HFF-Myc (cell line): ENCODE measurements at regions not wholly inside any gene's neighbourhood (a gene's known extent, or its start where the extent isn't known, plus 50 kb on each side); places are given as distances from the start of the nearest gene placed in this dataset.

Experiments
- DNase-seq: peaks from one replicate; pipeline ENCODE4 v3.0.0-alpha.2; 2011; ENCODE audit warnings: low read depth; ENCODE audit errors: extremely low read depth
- H3K4me3 ChIP-seq: replicated peaks from 2 replicates; pipeline ENCODE4 v1.5.1; 2011; ENCODE audit warnings: low read depth, mild to moderate bottlenecking, control low read depth, low read length
- TF ChIP-seq, protein P1 (sequence below): IDR thresholded peaks from 2 replicates; pipeline ENCODE4 v1.5.1; 2012; ENCODE audit warnings: mild to moderate bottlenecking, low read depth, low read length, control low read depth; ENCODE audit errors: missing control alignments

DNA sequence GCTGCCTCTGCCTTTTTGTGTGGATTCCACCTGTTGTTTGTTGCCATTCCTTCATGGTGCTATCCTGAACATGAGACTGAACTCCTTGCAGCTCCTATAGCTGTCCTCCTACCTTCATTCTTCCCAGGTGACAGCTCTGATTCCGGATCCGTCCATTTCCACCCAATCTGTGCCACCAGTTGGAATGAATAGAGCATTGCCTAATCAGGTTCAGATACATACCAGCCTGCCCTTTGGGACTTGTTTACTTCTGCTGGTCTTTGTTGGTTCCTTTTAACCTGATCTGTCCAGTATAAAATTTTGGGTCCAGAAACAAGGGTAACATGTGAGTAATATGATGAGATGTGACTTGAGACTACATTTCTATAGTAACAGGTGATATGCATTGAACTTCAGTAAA lies 136.3 kb upstream of the IGF1 start:
- TF ChIP-seq, protein P1, sequence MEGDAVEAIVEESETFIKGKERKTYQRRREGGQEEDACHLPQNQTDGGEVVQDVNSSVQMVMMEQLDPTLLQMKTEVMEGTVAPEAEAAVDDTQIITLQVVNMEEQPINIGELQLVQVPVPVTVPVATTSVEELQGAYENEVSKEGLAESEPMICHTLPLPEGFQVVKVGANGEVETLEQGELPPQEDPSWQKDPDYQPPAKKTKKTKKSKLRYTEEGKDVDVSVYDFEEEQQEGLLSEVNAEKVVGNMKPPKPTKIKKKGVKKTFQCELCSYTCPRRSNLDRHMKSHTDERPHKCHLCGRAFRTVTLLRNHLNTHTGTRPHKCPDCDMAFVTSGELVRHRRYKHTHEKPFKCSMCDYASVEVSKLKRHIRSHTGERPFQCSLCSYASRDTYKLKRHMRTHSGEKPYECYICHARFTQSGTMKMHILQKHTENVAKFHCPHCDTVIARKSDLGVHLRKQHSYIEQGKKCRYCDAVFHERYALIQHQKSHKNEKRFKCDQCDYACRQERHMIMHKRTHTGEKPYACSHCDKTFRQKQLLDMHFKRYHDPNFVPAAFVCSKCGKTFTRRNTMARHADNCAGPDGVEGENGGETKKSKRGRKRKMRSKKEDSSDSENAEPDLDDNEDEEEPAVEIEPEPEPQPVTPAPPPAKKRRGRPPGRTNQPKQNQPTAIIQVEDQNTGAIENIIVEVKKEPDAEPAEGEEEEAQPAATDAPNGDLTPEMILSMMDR, result no peak
- no peak overlapping the region for H3K4me3 ChIP-seq
- no peak for DNase-seq

GRCh38 chr12:102611995-102612394 lies 131.6 kb upstream of the IGF1 start:
- TF ChIP-seq, protein P1, result no peak
- DNase-seq, result no peak
- H3K4me3 ChIP-seq, result no peak overlapping the region

GRCh38 chr12:102609996-102610395 lies 129.6 kb upstream of the IGF1 start:
- H3K4me3 ChIP-seq, result no peak overlapping the region
- TF ChIP-seq, protein P1, result no peak
- DNase-seq, result no peak

GRCh38 chr12:102603021-102603420 lies 122.7 kb upstream of the IGF1 start:
- TF ChIP-seq, protein P1, result no peak
- H3K4me3 ChIP-seq, result no peak overlapping the region
- DNase-seq, result no peak

DNA sequence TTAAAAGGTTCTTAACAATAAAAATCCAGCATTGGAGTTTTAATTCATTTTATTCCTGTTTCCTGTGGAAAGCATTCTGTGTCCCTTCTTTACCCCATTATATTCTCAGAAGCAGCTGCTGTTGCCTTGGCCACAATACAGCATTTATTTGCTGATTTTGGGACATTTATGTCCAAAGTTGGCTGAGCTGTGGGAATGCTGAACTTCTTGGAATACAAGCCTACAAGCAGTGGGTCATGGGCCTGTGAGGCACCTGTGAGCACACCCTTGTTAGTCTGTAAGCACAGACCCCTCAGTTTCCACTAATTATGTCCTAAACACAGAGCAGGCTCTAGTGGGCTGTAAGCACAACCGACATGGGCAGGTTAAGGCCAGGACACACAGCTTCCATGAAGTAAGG lies 122.2 kb upstream of the IGF1 start:
- TF ChIP-seq, protein P1, result no peak
- H3K4me3 ChIP-seq, result no peak overlapping the region
- DNase-seq, result no peak

- TF ChIP-seq, protein P1, result no peak
- H3K4me3 ChIP-seq, result no peak overlapping the region
- DNase-seq, result no peak
Observed at GRCh38 chr12:102601621-102602020, 121.3 kb upstream of the IGF1 start.

- no peak for DNase-seq
- TF ChIP-seq, protein P1, result no peak
- no peak overlapping the region for H3K4me3 ChIP-seq
Observed at GRCh38 chr12:102596687-102597086, 116.3 kb upstream of the IGF1 start.
